Fibroblast of the conjunctiva (primary cell): ENCODE measurements at regions not wholly inside any gene's neighbourhood (a gene's known extent, or its start where the extent isn't known, plus 50 kb on each side); places are given as distances from the start of the nearest gene placed in this dataset.

Source experiments
- DNase-seq: peaks from one replicate; pipeline ENCODE4 v3.0.0-alpha.2; 2010; ENCODE audit warnings: low read depth

DNA sequence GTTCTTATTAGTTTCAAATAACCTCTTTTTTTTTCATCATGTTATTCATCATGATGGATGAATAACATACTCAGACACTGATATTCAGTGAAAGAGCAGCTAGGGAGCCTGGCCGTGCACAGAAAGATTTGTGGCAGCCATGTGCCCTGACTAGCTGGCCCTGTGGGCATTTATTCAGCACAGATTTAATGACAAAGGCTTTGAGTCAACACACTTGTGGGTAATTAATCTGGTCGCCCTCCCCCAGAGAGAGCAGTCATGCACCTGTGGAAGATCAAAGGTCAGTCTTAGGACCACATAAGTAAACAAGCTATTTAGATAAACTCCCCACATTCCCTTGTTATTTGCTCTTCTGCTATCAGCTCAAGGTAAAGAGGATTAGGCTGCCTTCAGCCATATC is 153.2 kb upstream of the HMCN1 start:
- no peak for DNase-seq

DNA sequence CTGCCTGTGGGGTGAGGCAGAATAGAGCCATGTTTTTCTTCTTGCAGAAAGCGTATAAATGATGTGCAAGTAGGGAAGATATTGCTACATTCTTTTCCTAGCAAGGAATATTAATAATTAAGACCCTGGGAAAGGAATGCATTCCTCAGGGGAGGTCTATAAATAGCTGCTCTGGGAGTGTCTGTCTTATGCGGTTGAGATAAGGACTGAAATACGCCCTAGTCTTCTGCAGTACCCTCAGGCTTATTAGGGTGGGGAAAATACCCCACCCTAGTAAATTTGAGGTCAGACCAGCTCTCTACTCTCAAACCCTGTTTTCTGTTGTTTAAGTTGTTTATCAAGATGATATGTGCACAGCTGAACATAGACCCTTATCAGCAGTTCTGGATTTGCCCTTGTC is 155.9 kb upstream of the HMCN1 start:
- no peak for DNase-seq

DNA sequence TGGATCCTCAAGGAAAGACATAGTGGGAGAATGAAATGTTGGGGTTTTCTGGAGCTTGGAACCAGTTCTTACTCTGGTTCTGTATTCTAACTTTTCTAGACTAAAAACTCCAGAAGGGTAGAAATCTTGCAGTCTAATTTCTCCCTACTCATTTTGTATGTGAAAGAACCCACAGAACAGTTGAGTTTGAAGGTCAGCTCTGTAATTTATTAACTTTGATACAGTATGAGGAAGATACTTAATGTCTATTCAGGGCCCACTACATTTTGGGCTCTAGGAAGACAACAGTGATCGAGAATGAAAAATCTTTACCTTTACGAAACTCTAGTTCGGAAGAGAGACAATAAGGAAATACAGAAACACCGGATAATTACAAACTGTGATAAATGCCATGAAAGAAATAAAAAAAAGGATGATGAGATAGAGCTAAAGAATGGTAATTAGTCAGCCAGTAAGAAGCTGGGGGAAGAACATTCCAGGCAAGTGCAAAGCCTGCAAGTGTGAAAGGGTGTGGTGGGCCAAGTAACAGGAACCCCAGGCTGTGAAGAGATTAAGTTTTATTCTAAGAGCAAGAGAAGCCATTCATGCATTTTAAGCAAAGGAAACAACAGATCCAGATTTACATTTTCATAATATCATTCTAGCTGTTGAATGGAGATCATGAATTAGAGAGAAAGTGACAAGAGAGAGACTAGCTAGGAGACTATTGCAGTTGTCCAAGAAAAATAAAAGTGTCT is 159.9 kb upstream of the HMCN1 start:
- no peak for DNase-seq

- no peak for DNase-seq
These were observed 160.5 kb upstream of the HMCN1 start for GRCh38 chr1:185573677-185574076.

- no peak for DNase-seq
These were observed 161.0 kb upstream of the HMCN1 start for GRCh38 chr1:185573162-185573561.

- no peak for DNase-seq
These were observed 163.2 kb upstream of the HMCN1 start for GRCh38 chr1:185570962-185571361.

GRCh38 chr1:185568155-185569123 is 165.8 kb upstream of the HMCN1 start:
- DNase-seq, result no peak

GRCh38 chr1:185567440-185567839 is 166.8 kb upstream of the HMCN1 start:
- DNase-seq, result no peak

GRCh38 chr1:185566995-185567394 is 167.2 kb upstream of the HMCN1 start:
- no peak for DNase-seq

GRCh38 chr1:185565302-185565701 is 168.9 kb upstream of the HMCN1 start:
- DNase-seq, result no peak

GRCh38 chr1:185564816-185565215 is 169.4 kb upstream of the HMCN1 start:
- no peak for DNase-seq

DNA sequence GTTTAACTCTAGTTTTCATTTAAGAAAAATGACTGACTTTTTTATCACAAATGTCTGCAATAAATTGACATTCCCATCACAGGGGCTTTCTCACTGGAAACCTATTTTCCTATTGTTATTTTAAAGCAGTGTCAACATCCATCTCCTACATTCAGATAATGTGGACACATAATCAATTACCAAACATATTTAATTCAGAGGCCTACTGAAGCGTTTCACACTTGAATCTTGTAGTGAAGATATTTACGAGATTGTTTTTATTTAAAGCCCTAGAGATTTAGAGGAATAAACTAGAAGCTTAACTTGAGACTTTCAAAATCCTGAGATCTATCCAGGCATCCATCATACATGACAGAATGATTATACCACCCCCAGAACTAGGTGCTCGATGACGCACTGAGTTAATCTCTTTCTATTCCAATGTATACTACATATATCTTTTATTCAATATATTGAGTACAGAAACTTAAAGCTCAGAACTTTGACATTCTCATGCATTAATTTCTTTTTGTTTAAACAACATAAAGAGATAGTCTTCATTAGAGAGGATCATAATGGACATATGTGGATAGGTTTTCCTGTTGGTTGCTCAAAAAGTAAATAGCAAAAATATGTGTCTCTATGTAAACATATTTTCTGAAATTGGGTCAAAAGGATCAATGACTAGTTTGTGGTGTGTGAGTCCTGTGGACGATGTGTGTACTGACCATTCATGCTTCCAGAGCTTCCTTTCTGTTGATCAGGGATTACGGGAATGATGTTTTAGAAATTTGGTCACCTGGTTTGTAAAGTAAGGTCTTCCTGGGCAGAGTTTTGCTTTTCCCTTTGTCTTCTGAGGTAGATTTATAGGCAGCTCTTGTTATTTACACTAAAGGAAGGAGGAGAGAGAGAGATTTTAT is 171.5 kb upstream of the HMCN1 start:
- no peak for DNase-seq

- DNase-seq, result no peak
These were observed 172.6 kb upstream of the HMCN1 start for GRCh38 chr1:185561629-185562028.

DNA sequence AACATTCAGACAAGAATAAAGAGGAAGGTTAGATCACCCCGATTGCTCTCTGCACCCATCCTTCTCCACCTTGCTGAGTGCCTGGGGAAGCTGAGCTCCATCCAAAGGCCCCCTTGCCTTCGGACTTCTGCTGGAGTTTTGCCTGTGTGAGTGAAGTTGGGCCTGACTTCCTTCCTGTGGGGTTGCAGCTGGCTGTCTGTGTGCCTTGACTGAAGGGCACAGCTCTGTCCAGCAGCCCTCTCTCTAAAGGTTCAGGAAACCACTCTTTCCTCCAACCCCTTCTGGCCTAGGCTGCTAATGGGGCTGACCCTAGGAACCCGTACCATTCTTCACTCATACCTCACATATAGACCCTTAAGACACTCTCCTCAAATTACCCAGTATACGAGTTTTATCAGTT is 173.4 kb upstream of the HMCN1 start:
- DNase-seq, result no peak

DNA sequence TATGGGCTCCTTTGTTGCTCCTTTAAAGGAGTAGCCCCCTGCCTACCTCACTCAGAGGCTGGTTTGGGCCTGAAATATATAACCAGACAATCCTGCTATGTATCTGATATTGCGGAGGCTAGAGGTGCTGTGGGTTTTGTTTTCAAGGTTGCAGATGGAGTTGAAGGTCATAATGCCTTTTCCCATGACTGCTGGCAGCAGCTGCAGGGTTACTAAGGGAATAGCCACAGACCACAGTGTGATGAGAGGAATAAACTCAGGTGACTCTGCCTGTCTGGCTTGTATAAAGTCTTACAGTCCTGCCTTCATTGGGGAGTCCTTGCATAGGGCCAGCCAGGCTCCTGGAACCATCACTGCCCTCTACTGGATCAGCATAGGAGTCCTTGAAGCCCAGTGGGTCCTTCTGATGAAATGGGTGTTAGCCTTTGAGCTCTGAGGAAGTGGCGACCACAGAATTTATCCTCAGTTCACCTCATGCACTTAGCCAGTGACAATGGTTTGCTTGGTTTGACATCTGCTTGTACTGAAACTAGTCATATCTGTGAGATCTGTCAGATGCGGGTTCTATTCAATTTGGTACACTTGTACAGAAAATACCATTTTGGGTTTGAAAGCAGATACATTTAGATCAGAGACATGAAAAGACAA is 174.4 kb upstream of the HMCN1 start:
- DNase-seq, result no peak

GRCh38 chr1:185559151-185559550 is 175.0 kb upstream of the HMCN1 start:
- no peak for DNase-seq

DNA sequence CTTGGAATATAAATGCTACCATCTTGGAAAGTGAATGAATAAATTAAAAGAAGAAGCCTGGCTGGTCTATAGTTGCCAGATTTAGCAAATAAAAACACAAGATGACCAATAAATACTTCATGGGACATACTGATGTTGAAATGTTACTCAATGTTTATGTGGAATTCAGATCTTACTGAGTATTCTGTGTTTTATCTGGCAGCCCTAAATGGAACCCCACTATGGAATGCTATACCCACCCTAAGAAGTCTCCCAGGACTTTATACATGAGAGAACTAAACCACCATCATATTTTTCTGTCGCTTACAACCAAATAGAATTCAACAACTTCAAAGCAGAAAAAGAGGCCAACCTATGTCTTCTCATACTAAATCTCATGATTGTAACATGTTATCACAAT is 177.6 kb upstream of the HMCN1 start:
- no peak for DNase-seq

DNA sequence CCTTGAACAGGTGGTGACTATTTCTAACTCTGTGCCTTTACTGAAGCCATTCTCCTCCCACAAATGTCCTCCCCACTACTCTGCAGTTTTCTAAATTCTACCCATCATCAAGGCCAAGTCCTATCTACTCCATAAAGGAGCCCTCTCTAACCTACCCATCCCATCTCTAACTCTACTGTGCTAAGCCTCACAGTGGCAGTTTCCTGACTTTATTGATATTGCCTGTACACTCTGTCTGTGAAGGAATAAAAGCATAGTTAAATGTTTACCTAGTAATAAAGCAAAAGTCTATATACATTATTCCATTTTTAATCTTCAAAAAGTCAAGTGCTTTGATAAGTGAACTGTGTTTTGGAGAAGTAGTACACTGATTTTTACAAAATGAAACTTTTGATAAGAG is 178.4 kb upstream of the HMCN1 start:
- DNase-seq, result no peak

GRCh38 chr1:185551008-185551407 is 183.2 kb upstream of the HMCN1 start:
- DNase-seq, result no peak

- no peak for DNase-seq
These were observed 184.3 kb upstream of the HMCN1 start for GRCh38 chr1:185549906-185550305.

GRCh38 chr1:185546029-185546428 is 188.2 kb upstream of the HMCN1 start:
- DNase-seq, result no peak

DNA sequence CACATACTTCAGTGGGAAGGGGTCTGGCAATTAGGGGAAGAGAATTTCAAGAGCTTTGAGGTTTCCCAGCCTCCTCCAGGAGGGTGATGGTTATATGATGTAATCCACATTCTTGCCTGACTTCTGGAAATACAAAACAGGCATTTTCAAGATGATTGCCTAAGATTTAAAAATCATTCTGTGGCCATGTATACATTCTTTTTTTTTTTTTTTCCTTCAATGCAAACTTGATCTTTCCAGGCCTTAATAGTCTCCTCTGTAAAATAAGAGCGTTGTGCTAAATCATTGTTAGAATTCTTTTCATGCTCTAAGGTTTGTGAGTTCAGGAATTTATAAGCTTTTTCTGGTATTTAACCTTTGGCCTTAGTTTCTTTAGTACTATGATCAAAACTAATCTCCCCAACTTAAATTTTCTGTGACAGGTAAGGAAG is 192.3 kb upstream of the HMCN1 start:
- DNase-seq, result no peak
